Stimulated activated effector memory CD8-positive, alpha-beta T cell treated with anti-CD3 and anti-CD28 coated beads, Interleukin-12 subunit alpha, Interleukin-12 subunit beta, amount 100 ng/mL, for 72 hours (primary cell): ENCODE measurements at regions not wholly inside any gene's neighbourhood (a gene's known extent, or its start where the extent isn't known, plus 50 kb on each side); places are given as distances from the start of the nearest gene placed in this dataset.
A peak's percentile ranks its signal among the peaks of the same experiment; 100 is the strongest.
"Not testable (repeated sequence)": the region's sequence is repeated elsewhere in the genome, so short reads cannot be mapped to it uniquely, and the experiment has no call there.

Source experiments
- ATAC-seq: fragments of 150-1000 bp; cut with Tn5 transposase; 2 replicates; pipeline ENCODE4 v1.10.0; 2021
- DNase-seq, 2 donors: peaks; one replicate each; pipeline ENCODE4 v3.0.0; 2021 to 2022; ENCODE audit warnings: low spot score in 2 of 2
- H3K27ac Mint-ChIP-seq: one replicate; pipeline ENCODE4 v1.8.0; 2022; ENCODE audit warnings: mild to moderate bottlenecking, mixed read lengths
- H3K36me3 Mint-ChIP-seq: one replicate; pipeline ENCODE4 v1.8.0; 2022; ENCODE audit warnings: mild to moderate bottlenecking, mixed read lengths
- H3K4me1 Mint-ChIP-seq: one replicate; pipeline ENCODE4 v1.8.0; 2022; ENCODE audit warnings: mixed read lengths
- H3K4me3 Mint-ChIP-seq: one replicate; pipeline ENCODE4 v1.8.0; 2022; ENCODE audit warnings: mild to moderate bottlenecking, mixed read lengths
- H3K9me3 Mint-ChIP-seq: one replicate; pipeline ENCODE4 v1.8.0; 2022; ENCODE audit warnings: mixed read lengths

GRCh38 chr3:8011902-8012301 lies 489.7 kb upstream of the LMCD1 start:
- no peak for DNase-seq
- Mint-ChIP-seq H3K36me3 (no peaks in the 10 kb centered on the region), H3K9me3 (peaks cover 2% of the 10 kb centered on the region), H3K27ac (no peak overlapping the region), H3K4me1 (no peaks in the 10 kb centered on the region), H3K4me3 (no peak overlapping the region)
- ATAC-seq = no peak

- Mint-ChIP-seq H3K36me3 (no peaks in the 10 kb centered on the region), H3K27ac (no peak overlapping the region), H3K4me1 (no peaks in the 10 kb centered on the region), H3K4me3 (no peak overlapping the region), H3K9me3 (no peaks in the 10 kb centered on the region)
- DNase-seq (no peak), ATAC-seq (peak; percentile 37)
Measured at GRCh38 chr3:8020047-8020841, 481.4 kb upstream of the LMCD1 start.

DNA sequence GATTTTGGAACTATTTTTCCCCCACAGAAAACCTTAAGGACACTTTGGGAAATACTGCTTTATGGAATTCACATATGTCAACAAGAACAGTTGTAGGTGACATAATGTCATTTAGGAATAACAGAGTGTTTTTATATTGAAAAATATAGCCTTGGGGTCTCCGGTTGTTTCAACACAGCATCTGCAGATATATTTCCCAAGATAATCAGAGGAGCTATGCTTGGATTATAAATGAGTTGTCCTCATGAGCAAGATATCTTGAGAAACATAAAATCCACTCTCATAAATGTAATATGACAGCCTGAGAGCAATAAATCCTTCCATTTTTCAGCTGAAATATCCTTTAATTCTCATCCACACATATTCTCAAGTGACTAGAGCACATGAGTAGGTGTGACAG lies 473.7 kb upstream of the LMCD1 start:
- Mint-ChIP-seq H3K4me3 (no peak overlapping the region), H3K9me3 (peaks cover 3% of the 10 kb centered on the region), H3K27ac (no peak overlapping the region), H3K4me1 (no peaks in the 10 kb centered on the region), H3K36me3 (no peaks in the 10 kb centered on the region)
- DNase-seq (no peak), ATAC-seq (no peak)

DNA sequence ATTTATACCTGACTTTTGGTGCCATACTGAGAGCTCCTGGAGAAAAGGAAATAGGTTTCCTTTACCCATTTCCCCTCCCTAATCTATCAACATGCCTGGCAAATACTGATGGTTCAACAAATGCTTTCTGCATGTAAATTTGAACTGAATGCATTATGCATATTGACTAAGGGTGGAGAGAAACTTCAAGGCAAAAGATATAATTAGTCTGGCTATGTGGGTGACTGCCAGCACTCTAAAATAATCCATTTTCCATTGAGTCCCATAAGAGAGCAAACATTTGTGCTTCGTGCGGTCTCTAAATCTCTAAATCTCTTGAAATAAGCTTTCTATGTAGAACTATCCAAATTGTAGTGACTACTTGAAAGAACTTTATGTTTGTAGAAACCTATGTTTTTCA lies 451.3 kb upstream of the LMCD1 start:
- DNase-seq (no peak), ATAC-seq (no peak)
- no peaks in the 10 kb centered on the region for H3K36me3 Mint-ChIP-seq
- peaks cover 9% of the 10 kb centered on the region for H3K9me3 Mint-ChIP-seq
- no peak overlapping the region for H3K4me3 Mint-ChIP-seq
- no peaks in the 10 kb centered on the region for H3K4me1 Mint-ChIP-seq
- no peak overlapping the region for H3K27ac Mint-ChIP-seq

DNA sequence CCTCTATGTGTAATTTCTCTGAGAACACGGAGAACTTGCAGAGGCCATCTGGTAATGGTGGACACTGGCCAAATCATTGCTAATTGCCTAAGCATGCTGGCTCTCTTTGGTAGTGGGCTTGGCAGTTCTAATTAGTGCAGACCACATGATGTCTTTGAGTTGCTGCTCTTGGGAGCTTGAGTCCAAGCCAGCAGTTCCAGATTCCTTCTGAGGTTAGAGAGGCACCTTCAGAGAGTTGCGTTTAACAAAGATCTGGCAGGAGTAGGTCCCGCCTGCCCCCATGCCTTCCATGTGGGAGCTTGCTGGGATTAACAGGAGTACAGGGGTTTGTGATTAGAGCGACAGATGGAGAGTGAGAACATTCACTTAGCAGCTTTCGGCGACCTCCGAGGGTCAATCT lies 449.0 kb upstream of the LMCD1 start:
- DNase-seq (no peak), ATAC-seq (no peak)
- Mint-ChIP-seq H3K9me3 (peaks cover 15% of the 10 kb centered on the region), H3K27ac (no peak overlapping the region), H3K4me1 (no peaks in the 10 kb centered on the region), H3K4me3 (no peak overlapping the region), H3K36me3 (no peaks in the 10 kb centered on the region)

- DNase-seq, H3K36me3 Mint-ChIP-seq, H3K9me3 Mint-ChIP-seq, ATAC-seq, H3K4me1 Mint-ChIP-seq, H3K27ac Mint-ChIP-seq, H3K4me3 Mint-ChIP-seq: not testable (repeated sequence)
Measured at GRCh38 chr3:8068135-8068534, 433.5 kb upstream of the LMCD1 start.

DNA sequence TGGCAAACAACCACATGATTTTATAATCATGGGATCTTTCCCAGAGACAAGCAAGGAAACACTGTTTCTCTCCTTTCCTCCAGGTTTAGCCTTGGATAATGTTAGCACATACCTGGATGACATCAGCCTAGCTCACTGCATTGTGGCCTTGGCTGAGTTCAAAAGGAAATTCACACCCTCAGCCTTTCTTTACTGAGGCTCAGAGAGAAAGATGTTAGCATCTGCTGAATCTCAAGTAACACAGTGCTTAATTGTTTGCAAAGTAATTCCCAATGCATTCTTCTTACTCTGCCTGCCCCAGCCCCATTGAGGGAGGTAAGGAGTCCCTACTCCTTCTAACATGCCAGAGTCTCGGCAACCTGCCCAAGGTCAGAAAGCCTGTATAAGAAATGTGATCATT lies 432.2 kb upstream of the LMCD1 start:
- no peaks in the 10 kb centered on the region for H3K4me1 Mint-ChIP-seq
- no peak overlapping the region for H3K27ac Mint-ChIP-seq
- no peaks in the 10 kb centered on the region for H3K9me3 Mint-ChIP-seq
- H3K36me3 Mint-ChIP-seq = no peaks in the 10 kb centered on the region
- H3K4me3 Mint-ChIP-seq = no peak overlapping the region
- DNase-seq (no peak), ATAC-seq (no peak)

GRCh38 chr3:8070011-8070410 lies 431.6 kb upstream of the LMCD1 start:
- Mint-ChIP-seq H3K4me3 (no peak overlapping the region), H3K36me3 (no peaks in the 10 kb centered on the region), H3K27ac (no peak overlapping the region), H3K9me3 (no peaks in the 10 kb centered on the region), H3K4me1 (no peaks in the 10 kb centered on the region)
- no peak for DNase-seq
- no peak for ATAC-seq

DNA sequence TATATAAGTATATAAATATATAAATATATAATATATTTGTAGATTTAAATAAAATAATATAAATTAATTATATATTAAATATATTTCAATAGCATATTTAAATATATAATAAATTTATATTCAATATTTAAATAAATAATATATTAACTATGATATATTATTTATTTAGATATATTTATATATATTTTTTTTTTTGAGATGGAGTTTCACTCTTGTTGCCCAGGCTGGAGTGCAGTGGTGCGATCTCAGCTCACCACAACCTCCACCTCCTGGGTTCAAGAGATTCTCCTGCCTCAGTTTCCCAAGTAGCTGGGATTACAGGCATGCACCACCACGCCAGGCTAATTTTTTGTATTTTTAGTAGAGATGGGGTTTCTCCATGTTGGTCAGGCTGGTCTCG lies 426.9 kb upstream of the LMCD1 start:
- H3K4me3 Mint-ChIP-seq, H3K9me3 Mint-ChIP-seq, ATAC-seq, DNase-seq, H3K4me1 Mint-ChIP-seq, H3K36me3 Mint-ChIP-seq, H3K27ac Mint-ChIP-seq: not testable (repeated sequence)

- no peaks in the 10 kb centered on the region for H3K36me3 Mint-ChIP-seq
- H3K4me3 Mint-ChIP-seq = no peak overlapping the region
Measured at GRCh38 chr3:8077126-8077525, 424.5 kb upstream of the LMCD1 start.

GRCh38 chr3:8080464-8080863 lies 421.2 kb upstream of the LMCD1 start:
- Mint-ChIP-seq H3K36me3 (no peaks in the 10 kb centered on the region), H3K9me3 (peaks cover 2% of the 10 kb centered on the region), H3K4me1 (no peaks in the 10 kb centered on the region), H3K4me3 (no peak overlapping the region), H3K27ac (no peak overlapping the region)
- ATAC-seq = no peak
- no peak for DNase-seq

More at GRCh38 chr3:8077126-8077525, 424.5 kb upstream of the LMCD1 start:
- H3K9me3 Mint-ChIP-seq = peaks cover 2% of the 10 kb centered on the region
- DNase-seq = no peak
- no peak overlapping the region for H3K27ac Mint-ChIP-seq
- ATAC-seq = no peak
- H3K4me1 Mint-ChIP-seq = no peaks in the 10 kb centered on the region

- H3K4me3 Mint-ChIP-seq = no peak overlapping the region
- no peaks in the 10 kb centered on the region for H3K36me3 Mint-ChIP-seq
- no peak for ATAC-seq
Measured at GRCh38 chr3:8085498-8085897, 416.1 kb upstream of the LMCD1 start.

GRCh38 chr3:8087951-8088350 lies 413.7 kb upstream of the LMCD1 start:
- no peak overlapping the region for H3K4me3 Mint-ChIP-seq
- H3K9me3 Mint-ChIP-seq = no peaks in the 10 kb centered on the region
- no peak for ATAC-seq

More at GRCh38 chr3:8085498-8085897, 416.1 kb upstream of the LMCD1 start:
- DNase-seq = no peak
- H3K27ac Mint-ChIP-seq = no peak overlapping the region
- no peaks in the 10 kb centered on the region for H3K9me3 Mint-ChIP-seq
- H3K4me1 Mint-ChIP-seq = no peaks in the 10 kb centered on the region

GRCh38 chr3:8094415-8094814 lies 407.2 kb upstream of the LMCD1 start:
- ATAC-seq (no peak), DNase-seq (no peak)
- Mint-ChIP-seq H3K36me3 (no peaks in the 10 kb centered on the region), H3K9me3 (no peaks in the 10 kb centered on the region), H3K4me1 (no peaks in the 10 kb centered on the region), H3K4me3 (no peak overlapping the region), H3K27ac (no peak overlapping the region)

More at GRCh38 chr3:8087951-8088350, 413.7 kb upstream of the LMCD1 start:
- Mint-ChIP-seq H3K4me1 (no peaks in the 10 kb centered on the region), H3K27ac (no peak overlapping the region), H3K36me3 (no peaks in the 10 kb centered on the region)
- no peak for DNase-seq

- no peak overlapping the region for H3K27ac Mint-ChIP-seq
- no peak overlapping the region for H3K4me3 Mint-ChIP-seq
- no peaks in the 10 kb centered on the region for H3K4me1 Mint-ChIP-seq
- no peaks in the 10 kb centered on the region for H3K9me3 Mint-ChIP-seq
- ATAC-seq = no peak
- no peaks in the 10 kb centered on the region for H3K36me3 Mint-ChIP-seq
- DNase-seq = no peak
Measured at GRCh38 chr3:8095724-8096123, 405.9 kb upstream of the LMCD1 start.

DNA sequence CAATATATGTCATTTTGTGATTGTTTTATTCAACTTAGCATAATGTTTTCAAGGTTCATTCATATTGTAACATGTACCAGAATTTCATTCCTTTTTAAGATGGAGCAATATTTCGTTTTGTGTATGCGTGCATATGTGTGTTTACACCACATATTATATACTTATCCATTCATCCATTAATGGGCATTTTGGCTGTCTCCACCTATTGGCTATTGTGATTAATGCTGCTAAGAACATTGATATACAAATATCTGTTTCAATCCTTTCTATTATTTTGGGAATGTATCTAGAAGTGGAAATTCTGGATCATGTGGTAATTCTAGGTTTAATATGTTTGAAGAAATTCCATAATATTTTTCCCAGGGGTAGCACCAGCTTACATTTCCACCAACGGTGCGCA lies 403.9 kb upstream of the LMCD1 start:
- H3K36me3 Mint-ChIP-seq = no peaks in the 10 kb centered on the region
- H3K4me3 Mint-ChIP-seq = no peak overlapping the region
- no peak for DNase-seq
- H3K4me1 Mint-ChIP-seq = no peaks in the 10 kb centered on the region
- no peak for ATAC-seq
- H3K27ac Mint-ChIP-seq = no peak overlapping the region
- no peaks in the 10 kb centered on the region for H3K9me3 Mint-ChIP-seq
